ENCODE measurements at regions not wholly inside any gene's neighbourhood (a gene's known extent, or its start where the extent isn't known, plus 50 kb on each side); places are given as distances from the start of the nearest gene placed in this dataset.

DNA sequence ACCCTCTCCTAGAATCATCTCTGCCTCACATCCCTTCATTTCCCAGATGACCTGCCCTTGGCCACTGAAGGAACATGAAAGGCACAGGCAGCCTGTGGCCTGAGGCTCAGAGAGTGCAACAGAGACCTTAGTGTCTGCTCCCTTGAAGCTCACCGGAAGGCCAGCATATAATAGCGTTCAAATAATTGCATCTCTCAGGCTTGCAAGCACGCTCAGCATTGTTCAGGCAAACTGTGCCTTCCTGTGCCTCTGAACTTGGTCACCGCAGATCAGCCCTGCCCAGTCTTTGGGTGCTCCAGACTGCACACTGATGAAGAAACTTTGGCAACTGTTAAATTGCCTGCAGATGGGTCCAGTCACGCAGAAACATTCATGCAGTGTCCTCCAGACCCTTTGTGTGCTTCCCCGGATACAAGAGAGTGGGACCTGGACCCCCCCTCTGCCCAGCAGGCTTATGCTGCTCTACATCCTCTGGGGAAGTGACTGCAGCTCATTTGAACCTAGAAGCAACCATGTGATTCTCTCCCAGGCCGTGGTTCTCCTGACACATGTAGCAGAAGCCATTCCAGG lies 216.0 kb upstream of the ANKRD55 start:
- Histone ChIP-seq H3K36me3 (ENCODE audit: insufficient read depth, low read length) (no peaks in the 10 kb centered on the region), H3K4me1 (ENCODE audit: insufficient read depth, low read length) (no peaks in the 10 kb centered on the region), H3K27ac (ENCODE audit: low read depth, low read length) (no peak overlapping the region)

DNA sequence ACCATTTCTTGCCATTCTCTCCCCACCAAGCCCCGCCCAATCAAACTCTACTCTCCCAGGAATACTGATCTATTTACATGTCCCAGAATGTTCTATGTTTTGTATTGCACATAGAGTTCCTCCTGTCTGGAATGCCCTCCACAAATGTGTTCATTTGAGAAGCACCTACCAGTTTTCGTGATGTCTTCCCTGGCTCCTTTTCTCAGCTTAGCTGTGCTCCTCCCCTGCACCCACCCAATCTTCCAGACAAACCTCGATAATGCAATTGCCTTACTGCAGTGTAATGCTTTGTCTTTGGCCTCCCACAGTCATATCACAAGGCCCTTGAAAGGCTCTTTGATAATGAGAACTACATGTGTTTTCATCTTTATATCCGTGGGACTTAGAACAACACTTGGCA lies 214.5 kb upstream of the ANKRD55 start:
- TF ChIP-seq, protein P1, sequence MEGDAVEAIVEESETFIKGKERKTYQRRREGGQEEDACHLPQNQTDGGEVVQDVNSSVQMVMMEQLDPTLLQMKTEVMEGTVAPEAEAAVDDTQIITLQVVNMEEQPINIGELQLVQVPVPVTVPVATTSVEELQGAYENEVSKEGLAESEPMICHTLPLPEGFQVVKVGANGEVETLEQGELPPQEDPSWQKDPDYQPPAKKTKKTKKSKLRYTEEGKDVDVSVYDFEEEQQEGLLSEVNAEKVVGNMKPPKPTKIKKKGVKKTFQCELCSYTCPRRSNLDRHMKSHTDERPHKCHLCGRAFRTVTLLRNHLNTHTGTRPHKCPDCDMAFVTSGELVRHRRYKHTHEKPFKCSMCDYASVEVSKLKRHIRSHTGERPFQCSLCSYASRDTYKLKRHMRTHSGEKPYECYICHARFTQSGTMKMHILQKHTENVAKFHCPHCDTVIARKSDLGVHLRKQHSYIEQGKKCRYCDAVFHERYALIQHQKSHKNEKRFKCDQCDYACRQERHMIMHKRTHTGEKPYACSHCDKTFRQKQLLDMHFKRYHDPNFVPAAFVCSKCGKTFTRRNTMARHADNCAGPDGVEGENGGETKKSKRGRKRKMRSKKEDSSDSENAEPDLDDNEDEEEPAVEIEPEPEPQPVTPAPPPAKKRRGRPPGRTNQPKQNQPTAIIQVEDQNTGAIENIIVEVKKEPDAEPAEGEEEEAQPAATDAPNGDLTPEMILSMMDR (IDR thresholded peaks at IDR 0.05; ENCODE audit: extremely low read depth, low read depth, low read length) = no peak
- H3K4me2 ChIP-seq (ENCODE audit: insufficient read depth, low read length) = no peak overlapping the region
- no peak overlapping the region for H2AFZ ChIP-seq (ENCODE audit: low read length)
- H3K4me3 ChIP-seq (ENCODE audit: insufficient read depth, low read length) = no peak overlapping the region
- H3K4me1 ChIP-seq (ENCODE audit: insufficient read depth, low read length) = no peaks in the 10 kb centered on the region
- no peak overlapping the region for H3K27ac ChIP-seq (ENCODE audit: low read depth, low read length)
- H3K9me3 ChIP-seq (ENCODE audit: low read depth, low read length) = no peaks in the 10 kb centered on the region
- H3K36me3 ChIP-seq (ENCODE audit: insufficient read depth, low read length) = no peaks in the 10 kb centered on the region
- H4K20me1 ChIP-seq (ENCODE audit: insufficient read depth, low read length) = no peaks in the 10 kb centered on the region
- H3K27me3 ChIP-seq (ENCODE audit: insufficient read depth, low read length) = peaks cover 8% of the 10 kb centered on the region
- DNase-seq (ENCODE audit: insufficient read length, low spot score, missing footprints) = no peak
- no peaks in the 10 kb centered on the region for H3K79me2 ChIP-seq (ENCODE audit: insufficient read depth, low read length)

More for the DNA sequence above, 216.0 kb upstream of the ANKRD55 start:
- peaks cover 8% of the 10 kb centered on the region for H3K27me3 ChIP-seq (ENCODE audit: insufficient read depth, low read length)
- no peak overlapping the region for H3K4me2 ChIP-seq (ENCODE audit: insufficient read depth, low read length)
- no peaks in the 10 kb centered on the region for H4K20me1 ChIP-seq (ENCODE audit: insufficient read depth, low read length)
- no peak for DNase-seq (ENCODE audit: insufficient read length, low spot score, missing footprints)
- H3K9me3 ChIP-seq (ENCODE audit: low read depth, low read length) = no peaks in the 10 kb centered on the region
- no peaks in the 10 kb centered on the region for H3K79me2 ChIP-seq (ENCODE audit: insufficient read depth, low read length)
- TF ChIP-seq, protein P1 (IDR thresholded peaks at IDR 0.05; ENCODE audit: extremely low read depth, low read depth, low read length) = no peak
- no peak overlapping the region for H2AFZ ChIP-seq (ENCODE audit: low read length)
- H3K4me3 ChIP-seq (ENCODE audit: insufficient read depth, low read length) = no peak overlapping the region

DNA sequence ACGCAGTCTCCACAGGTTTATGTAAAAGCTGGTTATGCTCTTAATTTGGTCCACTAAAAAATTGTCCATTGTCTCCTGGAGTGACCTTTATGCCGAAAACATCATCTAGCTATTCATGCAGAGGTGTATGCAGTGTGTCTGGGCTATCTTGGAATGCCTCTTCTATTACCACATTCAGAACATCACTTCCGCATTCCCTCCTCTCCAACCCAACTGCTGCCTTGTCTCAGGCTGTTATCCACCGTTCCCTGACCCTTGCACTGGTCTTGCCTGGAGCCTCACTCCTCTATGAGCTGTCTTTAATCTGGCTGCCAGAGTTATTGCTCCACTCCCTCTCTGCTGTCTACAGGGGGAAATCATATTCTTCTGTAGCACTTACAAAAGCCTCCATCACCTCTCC lies 214.1 kb upstream of the ANKRD55 start:
- no peaks in the 10 kb centered on the region for H4K20me1 ChIP-seq (ENCODE audit: insufficient read depth, low read length)
- H3K27ac ChIP-seq (ENCODE audit: low read depth, low read length) = no peak overlapping the region
- H3K27me3 ChIP-seq (ENCODE audit: insufficient read depth, low read length) = peaks cover 8% of the 10 kb centered on the region
- TF ChIP-seq, protein P1 (IDR thresholded peaks at IDR 0.05; ENCODE audit: extremely low read depth, low read depth, low read length) = no peak
- H3K9me3 ChIP-seq (ENCODE audit: low read depth, low read length) = no peaks in the 10 kb centered on the region
- no peaks in the 10 kb centered on the region for H3K36me3 ChIP-seq (ENCODE audit: insufficient read depth, low read length)
- H2AFZ ChIP-seq (ENCODE audit: low read length) = no peak overlapping the region
- no peak for DNase-seq (ENCODE audit: insufficient read length, low spot score, missing footprints)
- no peak overlapping the region for H3K4me2 ChIP-seq (ENCODE audit: insufficient read depth, low read length)
- no peaks in the 10 kb centered on the region for H3K79me2 ChIP-seq (ENCODE audit: insufficient read depth, low read length)
- H3K4me3 ChIP-seq (ENCODE audit: insufficient read depth, low read length) = no peak overlapping the region
- no peaks in the 10 kb centered on the region for H3K4me1 ChIP-seq (ENCODE audit: insufficient read depth, low read length)

DNA sequence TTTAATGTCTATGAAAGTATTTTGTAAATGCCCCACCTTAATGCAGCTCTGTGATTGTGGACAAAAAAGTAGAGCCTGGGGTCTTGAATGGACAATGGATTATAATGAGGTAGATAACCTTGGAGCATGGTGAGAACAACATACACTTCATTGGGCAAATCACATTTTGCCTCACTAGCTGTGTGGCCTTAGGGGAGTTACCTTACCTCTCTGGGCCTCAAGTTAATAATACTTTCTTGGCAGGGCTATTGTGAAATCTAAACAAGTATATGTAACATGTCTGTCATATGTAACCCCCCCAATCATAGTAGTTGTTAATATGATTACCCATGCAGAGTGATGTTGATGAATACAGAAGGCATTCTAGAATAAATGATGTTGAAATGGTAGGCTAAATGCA lies 213.6 kb upstream of the ANKRD55 start:
- Histone ChIP-seq H3K79me2 (ENCODE audit: insufficient read depth, low read length) (no peaks in the 10 kb centered on the region), H3K27ac (ENCODE audit: low read depth, low read length) (no peak overlapping the region), H3K4me1 (ENCODE audit: insufficient read depth, low read length) (no peaks in the 10 kb centered on the region), H3K27me3 (ENCODE audit: insufficient read depth, low read length) (peaks cover 8% of the 10 kb centered on the region), H3K4me2 (ENCODE audit: insufficient read depth, low read length) (no peak overlapping the region), H3K4me3 (ENCODE audit: insufficient read depth, low read length) (no peak overlapping the region), H2AFZ (ENCODE audit: low read length) (no peak overlapping the region), H4K20me1 (ENCODE audit: insufficient read depth, low read length) (no peaks in the 10 kb centered on the region), H3K9me3 (ENCODE audit: low read depth, low read length) (no peaks in the 10 kb centered on the region), H3K36me3 (ENCODE audit: insufficient read depth, low read length) (no peaks in the 10 kb centered on the region)
- TF ChIP-seq, protein P1 (IDR thresholded peaks at IDR 0.05; ENCODE audit: extremely low read depth, low read depth, low read length) = no peak
- DNase-seq (ENCODE audit: insufficient read length, low spot score, missing footprints) = no peak

Measured in osteoblast (primary cell).